IPS-NIHi7 (cell line): ENCODE measurements at regions not wholly inside any gene's neighbourhood (a gene's known extent, or its start where the extent isn't known, plus 50 kb on each side); places are given as distances from the start of the nearest gene placed in this dataset.

Experiments used
- DNase-seq: peaks from one replicate; pipeline ENCODE4 v3.0.0; 2012; ENCODE audit warnings: mixed read lengths; ENCODE audit errors: extremely low spot score

DNA sequence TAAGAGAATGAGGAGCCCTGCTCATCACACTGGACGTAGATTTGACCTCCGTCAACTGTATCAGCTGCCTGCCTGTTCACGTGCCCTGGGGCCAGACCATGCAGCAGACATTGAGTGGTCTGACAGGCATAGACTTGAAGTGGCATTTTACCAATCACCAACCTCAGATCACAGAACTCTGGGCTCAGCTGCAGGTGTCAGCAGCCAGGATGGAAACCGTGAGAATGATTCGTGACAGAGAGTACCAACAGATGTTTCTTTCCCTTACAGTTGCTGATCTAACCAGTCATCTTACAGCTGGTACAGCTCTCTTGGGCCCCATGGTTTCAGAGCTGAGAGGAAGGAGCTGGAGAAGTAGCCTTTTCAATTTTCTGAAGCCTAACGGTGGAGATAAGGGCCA lies 148.9 kb downstream of the EN1 start:
- DNase-seq: no peak

GRCh38 chr2:118697781-118698180 lies 149.7 kb downstream of the EN1 start:
- DNase-seq: no peak

- no peak for DNase-seq
Observed at GRCh38 chr2:118696786-118697465, 150.5 kb downstream of the EN1 start.

- DNase-seq: no peak
Observed at GRCh38 chr2:118693287-118693822, 154.1 kb downstream of the EN1 start.

DNA sequence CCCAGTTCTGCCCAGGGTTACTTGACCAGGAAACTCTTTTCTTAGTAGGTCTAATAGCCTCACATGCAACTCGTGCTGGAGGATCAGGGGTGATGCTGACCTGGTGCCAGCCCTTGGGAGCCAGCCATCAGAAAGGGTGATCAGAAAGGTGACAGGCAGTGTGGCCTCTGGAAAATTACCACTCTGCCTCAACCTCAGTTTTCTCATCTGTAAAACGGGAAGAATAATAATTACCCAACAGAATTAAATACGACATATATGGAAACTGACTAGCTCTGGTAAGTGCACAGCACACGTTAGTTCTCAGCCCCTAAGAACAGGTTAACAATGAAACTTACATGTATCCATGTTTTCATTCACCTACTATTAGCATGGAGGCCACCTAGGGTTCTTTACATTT lies 157.6 kb downstream of the EN1 start:
- no peak for DNase-seq

DNA sequence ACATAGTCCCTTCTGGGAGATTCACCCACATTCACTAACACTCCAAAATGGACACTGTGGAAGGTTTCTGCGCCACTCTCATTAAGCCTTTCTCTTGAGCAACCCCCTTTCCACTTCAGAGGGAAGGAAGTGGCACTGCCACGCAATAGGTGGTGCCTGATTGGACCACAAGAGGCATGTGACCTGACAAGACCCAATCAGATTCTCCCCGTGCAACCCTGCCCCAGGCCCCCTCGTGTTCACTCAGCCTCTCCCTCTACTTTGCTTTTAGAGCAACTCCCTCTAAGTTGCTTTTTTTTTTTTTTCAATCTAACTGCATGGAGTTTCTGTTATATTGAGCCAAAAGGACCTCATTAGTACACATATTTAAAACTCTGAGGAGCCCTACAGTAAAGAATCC lies 158.0 kb downstream of the EN1 start:
- no peak for DNase-seq

- no peak for DNase-seq
Observed at GRCh38 chr2:118689033-118689432, 158.4 kb downstream of the EN1 start.

DNA sequence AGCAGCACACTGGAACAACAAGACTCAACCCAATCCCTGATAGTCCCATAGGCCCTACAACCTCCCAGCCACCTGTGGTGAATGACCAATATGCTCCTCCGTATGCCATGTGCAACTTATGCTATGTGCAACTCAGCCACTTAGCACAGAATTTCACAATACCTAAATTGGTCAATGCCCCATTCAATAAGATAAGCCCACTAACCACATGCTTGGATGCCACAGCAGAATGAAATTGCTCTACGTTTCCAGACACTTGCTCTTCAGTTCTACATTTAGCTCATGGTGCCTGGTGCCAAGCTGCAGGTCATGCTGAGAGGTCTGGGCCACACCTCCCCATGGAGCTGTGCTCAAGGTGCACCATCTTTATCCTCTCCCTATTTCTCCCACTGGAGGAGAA lies 159.8 kb downstream of the EN1 start:
- DNase-seq: no peak

DNA sequence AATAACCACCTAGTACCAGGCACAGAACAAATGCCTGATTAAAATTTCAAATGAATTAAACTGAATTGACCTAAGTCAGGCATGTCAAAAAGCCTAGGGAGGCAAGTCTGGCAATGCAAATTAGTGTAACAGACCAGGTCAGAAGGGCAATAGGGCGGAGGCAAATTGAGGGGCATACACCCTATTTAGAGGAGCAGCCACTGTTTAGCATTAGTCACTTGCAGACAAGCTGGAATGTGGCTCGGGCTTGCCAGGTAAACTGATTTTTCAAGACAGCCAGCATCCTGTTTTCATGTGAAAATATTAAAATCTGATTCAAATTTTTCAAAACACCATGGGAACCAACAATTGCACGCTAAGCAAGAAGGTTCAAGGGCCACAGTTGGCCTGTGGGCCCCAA lies 160.3 kb downstream of the EN1 start:
- DNase-seq: no peak

DNA sequence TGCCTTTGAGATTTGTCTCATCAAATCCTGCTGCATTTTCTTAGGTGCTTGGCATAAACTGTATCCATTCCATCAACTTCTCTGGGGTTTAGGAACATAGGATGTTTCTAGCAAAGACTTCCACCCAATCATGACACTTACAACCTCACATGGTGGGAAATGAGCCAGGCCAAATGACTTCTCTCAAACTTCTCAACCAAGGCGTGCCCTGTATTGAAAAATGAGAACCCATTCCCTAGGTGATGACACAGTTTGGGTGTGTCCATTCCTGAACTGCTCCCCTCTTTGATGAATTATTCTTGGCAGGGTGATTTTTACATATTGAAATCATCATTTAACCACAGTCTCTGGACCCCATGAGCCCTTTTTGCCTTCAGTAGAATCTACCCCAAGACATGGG lies 161.1 kb downstream of the EN1 start:
- DNase-seq: no peak

DNA sequence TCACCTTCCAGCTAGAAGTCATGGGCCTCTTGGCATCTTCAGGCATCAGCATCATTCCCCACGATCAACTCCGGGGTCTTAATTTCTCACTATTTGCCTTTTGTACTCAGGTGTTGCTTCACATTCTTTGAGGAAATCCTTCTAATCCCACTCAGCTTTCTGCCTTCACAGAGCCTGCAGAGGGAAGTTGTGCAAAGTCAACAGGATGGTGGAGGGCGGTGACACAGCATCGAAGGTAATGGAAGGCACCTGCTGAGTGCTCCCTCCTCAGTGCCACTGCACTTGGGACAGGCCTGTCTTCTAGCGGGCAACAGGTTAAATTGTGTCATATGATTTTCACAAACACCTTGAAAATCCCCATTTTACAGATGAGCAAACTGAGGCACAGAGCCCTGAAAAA lies 164.0 kb downstream of the EN1 start:
- no peak for DNase-seq

GRCh38 chr2:118678985-118679384 lies 168.5 kb downstream of the EN1 start:
- no peak for DNase-seq

DNA sequence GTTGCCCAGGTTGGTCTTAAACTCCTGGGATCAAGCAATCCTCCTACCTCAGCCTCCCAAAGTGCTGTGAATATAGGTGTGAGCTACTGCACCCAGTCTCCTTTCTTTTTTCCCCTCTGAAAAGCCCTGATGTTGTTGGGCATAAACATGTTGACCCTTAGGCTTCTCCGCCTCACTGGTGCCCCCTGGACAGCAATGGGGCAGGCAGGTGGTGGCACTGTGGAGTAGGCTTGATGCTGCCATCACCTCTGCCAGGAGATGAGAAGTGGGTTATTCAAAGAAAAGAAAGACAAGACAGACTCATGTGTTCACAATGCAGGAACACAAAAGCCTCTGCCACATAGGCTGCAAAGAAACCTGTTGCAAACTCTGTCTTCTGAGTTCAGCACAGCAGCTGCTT lies 169.9 kb downstream of the EN1 start:
- DNase-seq: no peak

GRCh38 chr2:118675531-118675930 lies 171.9 kb downstream of the EN1 start:
- no peak for DNase-seq

GRCh38 chr2:118672571-118673158 lies 174.8 kb downstream of the EN1 start:
- DNase-seq: no peak

DNA sequence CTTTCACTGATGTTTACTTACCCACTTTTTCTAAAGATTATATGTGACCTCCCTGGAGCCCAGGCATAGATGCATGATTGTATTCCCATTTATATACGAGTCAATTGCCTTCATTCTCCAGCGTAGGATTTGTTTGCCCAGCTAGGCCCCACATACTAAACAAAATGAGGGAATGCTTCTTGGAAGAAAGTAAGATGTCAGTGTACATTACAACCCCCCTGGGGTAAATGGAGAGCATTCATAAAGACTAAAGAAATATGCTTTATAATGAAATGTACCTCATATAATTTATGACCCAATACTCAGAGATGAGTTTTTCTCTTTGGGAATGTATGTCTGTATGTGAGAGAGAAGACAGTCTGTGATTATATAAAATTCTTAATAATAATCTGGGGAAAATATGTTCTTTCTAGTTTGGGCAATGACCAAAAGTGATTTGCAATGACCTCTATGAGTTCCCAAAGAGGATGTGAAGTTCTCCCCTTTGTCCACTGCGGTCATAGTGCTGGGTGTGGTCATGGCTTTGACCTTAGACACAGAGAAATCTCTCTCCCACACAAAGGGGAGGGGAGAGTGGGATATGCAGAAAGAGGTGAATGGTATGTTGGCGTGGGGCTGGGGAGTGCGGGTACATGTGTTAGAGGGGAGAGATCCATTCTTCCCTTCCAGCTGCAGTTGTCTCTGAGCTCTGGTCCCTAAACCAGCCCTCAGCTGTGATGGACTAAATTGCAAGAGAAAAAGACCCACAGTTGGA lies 175.6 kb downstream of the EN1 start:
- DNase-seq: no peak

DNA sequence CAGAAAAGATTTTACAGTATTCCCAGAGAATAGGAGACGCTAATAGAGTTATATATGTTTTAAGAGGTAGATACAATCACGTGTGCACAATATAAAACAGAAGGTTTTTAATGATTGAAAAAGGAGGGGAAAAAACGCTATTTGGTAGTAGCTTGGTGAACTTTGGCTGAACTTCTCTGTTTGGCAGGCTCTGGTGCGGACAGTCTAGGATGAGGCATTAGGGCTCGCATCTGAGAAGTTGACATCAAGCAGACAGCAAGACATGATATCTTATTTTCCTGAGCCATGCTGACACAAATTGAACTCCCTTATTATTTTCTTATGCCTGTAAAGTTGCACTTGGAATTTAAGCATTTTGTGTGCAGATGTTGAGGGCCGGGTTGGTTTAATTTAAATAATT lies 176.6 kb downstream of the EN1 start:
- no peak for DNase-seq

GRCh38 chr2:118670276-118670675 lies 177.2 kb downstream of the EN1 start:
- no peak for DNase-seq

DNA sequence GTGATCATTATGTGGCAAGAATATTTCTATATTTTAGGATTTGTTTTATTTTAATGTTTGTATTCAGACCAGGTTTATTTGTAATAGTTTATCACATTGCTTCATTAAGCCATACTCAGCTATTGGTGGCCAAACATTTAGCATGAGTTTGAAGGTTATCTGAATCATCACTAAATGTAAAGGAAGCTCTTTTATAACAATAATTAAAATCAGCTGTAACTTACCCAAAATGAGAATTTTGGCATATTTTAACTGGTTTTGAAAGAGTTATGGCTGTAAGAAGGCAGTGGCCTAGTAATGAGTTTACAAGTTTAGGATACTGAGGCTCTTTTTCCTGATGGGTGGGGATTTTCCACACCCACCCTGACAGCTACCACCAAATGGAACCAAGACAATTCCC lies 177.8 kb downstream of the EN1 start:
- DNase-seq: no peak

- DNase-seq: no peak
Observed at GRCh38 chr2:118668431-118669424, 178.7 kb downstream of the EN1 start.

- no peak for DNase-seq
Observed at GRCh38 chr2:118667964-118668363, 179.5 kb downstream of the EN1 start.

GRCh38 chr2:118667348-118667747 lies 180.1 kb downstream of the EN1 start:
- DNase-seq: no peak
